H1 (cell line): ENCODE measurements at regions not wholly inside any gene's neighbourhood (a gene's known extent, or its start where the extent isn't known, plus 50 kb on each side); places are given as distances from the start of the nearest gene placed in this dataset.

Experiments used
- CTCF ChIA-PET: fragments of 300-600 bp; sonication (Branson Sonifier 250); formaldehyde crosslinking; loops from one replicate; lab custom pipeline; 2021; ENCODE audit not compliant: partially characterized antibody; lab: Charles Lee
- POLR2A ChIA-PET: fragments of 300-600 bp; sonication (Branson Sonifier 250); formaldehyde crosslinking; loops from one replicate; lab custom pipeline; 2021; ENCODE audit warnings: inconsistent platforms; ENCODE audit not compliant: partially characterized antibody; lab: Charles Lee
- DNase-seq, 2 experiments: peaks; one replicate each; pipeline versions ENCODE4 v3.0.0 to v3.0.0-alpha.2; 2010 to 2022; ENCODE audit warnings: low spot score in 2 of 2, low read depth in 1 of 2, mixed read lengths in 1 of 2
- FAIRE-seq: peaks from 2 replicates; lab custom pipeline; 2011; peaks lifted over from hg19 to GRCh38; lab: Jason Lieb, UNC
- H2AFZ ChIP-seq: 2 replicates; pipeline ENCODE4 v1.8.1; 2012; ENCODE audit warnings: low read length, inconsistent platforms
- H2AK5ac ChIP-seq: 2 replicates; pipeline ENCODE4 v1.6.1; 2013; ENCODE audit warnings: low read depth, low read length
- H2BK120ac ChIP-seq: replicated peaks from 2 replicates; pipeline ENCODE3; 2013; ENCODE audit warnings: low read depth, low read length, inconsistent platforms
- H2BK12ac ChIP-seq: 2 replicates; pipeline ENCODE4 v1.6.1; 2013; ENCODE audit warnings: low read depth, low read length
- H2BK15ac ChIP-seq: 2 replicates; pipeline ENCODE4 v1.6.1; 2013; ENCODE audit warnings: low read length
- H2BK20ac ChIP-seq: 2 replicates; pipeline ENCODE4 v1.6.1; 2013; ENCODE audit warnings: low read length
- H2BK5ac ChIP-seq: 2 replicates; pipeline ENCODE4 v1.6.1; 2013; ENCODE audit warnings: low read depth, low read length
- H3K14ac ChIP-seq: 2 replicates; pipeline ENCODE4 v1.6.1; 2013; ENCODE audit warnings: inconsistent platforms; ENCODE audit not compliant: insufficient read length
- H3K18ac ChIP-seq: 2 replicates; pipeline ENCODE4 v1.6.1; 2013; ENCODE audit warnings: low read length; ENCODE audit errors: extremely low read depth
- H3K23ac ChIP-seq: 2 replicates; pipeline ENCODE4 v1.6.1; 2013; ENCODE audit warnings: inconsistent platforms; ENCODE audit not compliant: insufficient read length
- H3K23me2 ChIP-seq: 2 replicates; pipeline ENCODE4 v1.6.1; 2013; ENCODE audit warnings: low read depth, low read length
- H3K27ac ChIP-seq: 2 replicates; pipeline ENCODE4 v1.6.1; 2011; ENCODE audit warnings: low read depth, low read length, inconsistent platforms
- H3K27me3 ChIP-seq, 4 experiments: replicated peaks in 1 of 4; 1 replicate in 1 of 4; 2 replicates in 3 of 4; pipeline versions ENCODE4 v1.6.1 to v1.8.1; 2011 to 2013; ENCODE audit warnings: low read length in 3 of 4, mild to moderate bottlenecking in 3 of 4, inconsistent platforms in 2 of 4, mixed read lengths in 2 of 4, moderate library complexity in 1 of 4; ENCODE audit not compliant: control insufficient read depth in 3 of 4, insufficient read depth in 3 of 4; ENCODE audit errors: extremely low read depth in 1 of 4
- H3K36me3 ChIP-seq, 4 experiments: 2 replicates each; pipeline versions ENCODE4 v1.6.1 to v1.8.1; 2011 to 2013; ENCODE audit warnings: mild to moderate bottlenecking in 4 of 4, low read length in 3 of 4, moderate library complexity in 2 of 4, control low read depth in 1 of 4, inconsistent platforms in 1 of 4; ENCODE audit not compliant: insufficient read depth in 4 of 4, control insufficient read depth in 2 of 4
- H3K4ac ChIP-seq: replicated peaks from 2 replicates; pipeline ENCODE3; 2013; ENCODE audit warnings: low read length, low read depth, mixed read lengths, inconsistent platforms; ENCODE audit not compliant: insufficient read length
- H3K4me1 ChIP-seq, 4 experiments: replicated peaks in 1 of 4; 1 replicate in 1 of 4; 2 replicates in 3 of 4; pipeline versions ENCODE4 v1.6.1 to v1.8.1; 2011 to 2013; ENCODE audit warnings: low read length in 3 of 4, inconsistent platforms in 2 of 4, mixed read lengths in 1 of 4; ENCODE audit not compliant: insufficient read depth in 4 of 4, control insufficient read depth in 3 of 4
- H3K4me2 ChIP-seq, 2 experiments: 2 replicates each; pipeline versions ENCODE4 v1.6.1 to v1.8.1; 2011 to 2013; ENCODE audit warnings: low read depth in 2 of 2, low read length in 2 of 2, control low read depth in 1 of 2, inconsistent platforms in 1 of 2, mild to moderate bottlenecking in 1 of 2; ENCODE audit not compliant: insufficient read depth in 1 of 2
- H3K4me3 ChIP-seq, 4 experiments: fragments of 200-600, 300-600 bp in 1 of 4; sonication (generic), shearing (Covaris generic), sonication (Bioruptor Twin) in 1 of 4; 2 replicates each; pipeline versions ENCODE4 v1.5.1 to v1.8.1; 2011 to 2016; ENCODE audit warnings: low read length in 4 of 4, low read depth in 3 of 4, control low read depth in 2 of 4, inconsistent platforms in 2 of 4, mild to moderate bottlenecking in 2 of 4, mixed read lengths in 1 of 4, moderate library complexity in 1 of 4; ENCODE audit not compliant: insufficient read depth in 2 of 4; ENCODE audit errors: extremely low read depth in 1 of 4
- H3K56ac ChIP-seq: replicated peaks from 2 replicates; pipeline ENCODE3; 2013; ENCODE audit warnings: low read depth, mild to moderate bottlenecking, mixed read lengths, low read length, inconsistent platforms; ENCODE audit not compliant: insufficient read length
- H3K79me1 ChIP-seq: 2 replicates; pipeline ENCODE4 v1.6.1; 2013; ENCODE audit warnings: low read depth, low read length, control low read depth
- H3K79me2 ChIP-seq, 2 experiments: 2 replicates each; pipeline versions ENCODE4 v1.6.1 to v1.8.1; 2012 to 2013; ENCODE audit warnings: low read length in 2 of 2, mild to moderate bottlenecking in 2 of 2, inconsistent platforms in 1 of 2; ENCODE audit not compliant: insufficient read depth in 2 of 2, control insufficient read depth in 1 of 2
- H3K9ac ChIP-seq, 4 experiments: replicated peaks in 1 of 4; 1 replicate in 1 of 4; 2 replicates in 3 of 4; pipeline versions ENCODE4 v1.6.1 to v1.8.1; 2011 to 2013; ENCODE audit warnings: low read depth in 3 of 4, low read length in 3 of 4, control low read depth in 2 of 4, mild to moderate bottlenecking in 2 of 4, moderate library complexity in 2 of 4, inconsistent platforms in 1 of 4; ENCODE audit errors: extremely low read depth in 1 of 4
- H3K9me3 ChIP-seq, 2 experiments: 2 replicates each; pipeline versions ENCODE4 v1.6.1 to v1.8.1; 2012 to 2013; ENCODE audit warnings: mild to moderate bottlenecking in 2 of 2, moderate library complexity in 2 of 2, control low read depth in 1 of 2, inconsistent platforms in 1 of 2, low read depth in 1 of 2, low read length in 1 of 2, mixed read lengths in 1 of 2; ENCODE audit not compliant: insufficient read depth in 2 of 2
- H4K20me1 ChIP-seq, 2 experiments: replicated peaks in 1 of 2; 2 replicates each; pipeline versions ENCODE3 to v1.8.1; 2011 to 2013; ENCODE audit warnings: inconsistent platforms in 2 of 2, low read length in 2 of 2, mild to moderate bottlenecking in 1 of 2; ENCODE audit not compliant: insufficient read depth in 2 of 2, control insufficient read depth in 1 of 2
- H4K5ac ChIP-seq: 2 replicates; pipeline ENCODE4 v1.6.1; 2013; ENCODE audit warnings: low read length, low read depth, mixed read lengths, inconsistent platforms; ENCODE audit not compliant: insufficient read length
- H4K8ac ChIP-seq: 2 replicates; pipeline ENCODE4 v1.8.0; 2013; ENCODE audit warnings: mild to moderate bottlenecking, moderate library complexity, low read length, inconsistent platforms; ENCODE audit not compliant: insufficient read depth; ENCODE audit errors: extremely low read depth
- H4K91ac ChIP-seq: replicated peaks from 2 replicates; pipeline ENCODE3; 2013; ENCODE audit warnings: low read length, mixed read lengths, inconsistent platforms; ENCODE audit not compliant: insufficient read length
- SIX5 ChIP-seq: IDR thresholded peaks from 2 replicates; pipeline ENCODE4 v1.6.1; 2011; ENCODE audit warnings: mild to moderate bottlenecking, low read depth, low read length
- WGBS, 2 experiments: shearing (Covaris generic) in 1 of 2; methylation state at CpG; one replicate each; pipeline versions ENCODE4 v1.1.6 to v1.1.7; 2013 to 2015; ENCODE audit warnings: low lambda C conversion rate in 2 of 2, mixed read lengths in 2 of 2, inconsistent platforms in 1 of 2, low coverage in 1 of 2, missing lambda C conversion rate in 1 of 2; ENCODE audit not compliant: insufficient replicate concordance in 2 of 2, insufficient coverage in 1 of 2, insufficient read length in 1 of 2; ENCODE audit errors: extremely low coverage in 1 of 2, missing lambda C conversion rate in 1 of 2; 5-methylcytosine and 5-hydroxymethylcytosine counted together

- FAIRE-seq (no peak), DNase-seq (no peak)
- Histone ChIP-seq H3K14ac (no peak overlapping the region), H2AFZ (no peak overlapping the region), H3K4me1 (no peaks in the 10 kb centered on the region), H3K9ac (no peak overlapping the region), H3K27ac (no peak overlapping the region), H3K4me2 (no peak overlapping the region), H2BK5ac (no peak overlapping the region), H2BK20ac (no peak overlapping the region), H4K20me1 (no peaks in the 10 kb centered on the region), H2BK120ac (no peak overlapping the region), H3K23me2 (no peaks in the 10 kb centered on the region), H3K4ac (no peak overlapping the region), H3K56ac (no peak overlapping the region), H2BK15ac (no peak overlapping the region), H2BK12ac (no peak overlapping the region), H3K23ac (no peak overlapping the region), H4K5ac (no peak overlapping the region), H4K91ac (no peak overlapping the region), H2AK5ac (no peak overlapping the region), H3K36me3 (no peaks in the 10 kb centered on the region), H3K27me3 (no peaks in the 10 kb centered on the region), H3K18ac (no peak overlapping the region), H3K9me3 (no peaks in the 10 kb centered on the region), H3K79me2 (no peaks in the 10 kb centered on the region), H4K8ac (no peak overlapping the region), H3K79me1 (no peaks in the 10 kb centered on the region), H3K4me3 (no peak overlapping the region)
- WGBS, 2 experiments: 95% methylated on average over 3 of the region's 3 CpGs; no CpG with 5 or more reads in 1 of the 2 experiments
- CTCF ChIA-PET: no interaction called here
- no peak for TF ChIP-seq SIX5
- POLR2A ChIA-PET: no interaction called here
Observed at GRCh38 chr1:193791746-193792145, 605.3 kb upstream of the B3GALT2 start.
